DOHH2 (cell line): ENCODE measurements at regions not wholly inside any gene's neighbourhood (a gene's known extent, or its start where the extent isn't known, plus 50 kb on each side); places are given as distances from the start of the nearest gene placed in this dataset.

ENCODE experiments used
- H3F3A ChIP-seq: fragments of 200-600 bp; sonication (generic), shearing (Covaris generic); 2 replicates; pipeline ENCODE4 v1.6.0; 2016; ENCODE audit warnings: antibody characterized with exemption, mild to moderate bottlenecking; ENCODE audit not compliant: control insufficient read depth, insufficient read depth
- H3K27ac ChIP-seq: fragments of 200-600 bp; sonication (generic); 2 replicates; pipeline ENCODE4 v1.5.1; 2014; ENCODE audit warnings: low read depth, mild to moderate bottlenecking, low read length, moderate library complexity
- H3K27me3 ChIP-seq: fragments of 200-600 bp; sonication (generic); 2 replicates; pipeline ENCODE4 v1.6.1; 2014; ENCODE audit warnings: mild to moderate bottlenecking, low read length, mixed read lengths; ENCODE audit not compliant: control insufficient read depth
- H3K36me3 ChIP-seq: fragments of 200-600 bp; sonication (generic); 2 replicates; pipeline ENCODE4 v1.6.1; 2014; ENCODE audit warnings: mild to moderate bottlenecking, low read length, moderate library complexity, mixed read lengths; ENCODE audit not compliant: control insufficient read depth
- H3K4me1 ChIP-seq: fragments of 200-600 bp; sonication (generic); 2 replicates; pipeline ENCODE4 v1.6.1; 2014; ENCODE audit warnings: mild to moderate bottlenecking, low read length, mixed read lengths; ENCODE audit not compliant: control insufficient read depth
- H3K4me2 ChIP-seq: fragments of 200-600 bp; sonication (generic); 2 replicates; pipeline ENCODE4 v1.6.0; 2014; ENCODE audit warnings: mild to moderate bottlenecking, low read length, moderate library complexity
- H3K4me3 ChIP-seq: fragments of 200-600 bp; sonication (generic); 2 replicates; pipeline ENCODE4 v1.5.1; 2014; ENCODE audit warnings: mild to moderate bottlenecking, low read length, mixed read lengths
- H3K79me2 ChIP-seq: fragments of 200-600 bp; sonication (generic); 2 replicates; pipeline ENCODE4 v1.6.1; 2014; ENCODE audit warnings: mild to moderate bottlenecking, low read length, mixed read lengths; ENCODE audit not compliant: control insufficient read depth
- H3K9me2 ChIP-seq: fragments of 200-600 bp; sonication (generic); replicated peaks from 2 replicates; pipeline ENCODE4 v1.6.1; 2014; ENCODE audit warnings: mild to moderate bottlenecking, low read length, mixed read lengths; ENCODE audit not compliant: control insufficient read depth
- H3K9me3 ChIP-seq: fragments of 200-600 bp; sonication (generic); 2 replicates; pipeline ENCODE4 v1.6.1; 2014; ENCODE audit warnings: antibody characterized with exemption, low read length, mixed read lengths; ENCODE audit not compliant: control insufficient read depth, insufficient read depth
- H4K20me1 ChIP-seq: fragments of 200-600 bp; sonication (generic); 2 replicates; pipeline ENCODE4 v1.6.0; 2014; ENCODE audit warnings: low read depth, mild to moderate bottlenecking, antibody characterized with exemption, low read length, moderate library complexity; ENCODE audit not compliant: control insufficient read depth, insufficient read depth
- CTCF ChIP-seq: fragments of 200-600 bp; sonication (generic); IDR thresholded peaks from one replicate; pipeline ENCODE4 v1.5.1; 2014; ENCODE audit warnings: antibody characterized with exemption, mild to moderate bottlenecking, low read depth, low read length; ENCODE audit not compliant: poor library complexity, severe bottlenecking
- EZH2phosphoT487 ChIP-seq: fragments of 200-600 bp; sonication (generic); IDR thresholded peaks from 2 replicates; pipeline ENCODE4 v1.6.1; 2017; ENCODE audit warnings: borderline replicate concordance, mild to moderate bottlenecking, antibody characterized with exemption, low read length, moderate library complexity, mixed read lengths

- no peaks in the 10 kb centered on the region for H3K27me3 ChIP-seq
- no peaks in the 10 kb centered on the region for H3K79me2 ChIP-seq
- no peak overlapping the region for H3K4me3 ChIP-seq
- H3K9me3 ChIP-seq: no peaks in the 10 kb centered on the region
- H4K20me1 ChIP-seq: no peaks in the 10 kb centered on the region
- H3K9me2 ChIP-seq: no peaks in the 10 kb centered on the region
- no peak for TF ChIP-seq EZH2phosphoT487
- no peak for TF ChIP-seq CTCF
- H3F3A ChIP-seq: no peaks in the 10 kb centered on the region
- H3K4me1 ChIP-seq: no peaks in the 10 kb centered on the region
- no peak overlapping the region for H3K4me2 ChIP-seq
- no peak overlapping the region for H3K27ac ChIP-seq
- no peaks in the 10 kb centered on the region for H3K36me3 ChIP-seq
Observed at GRCh38 chr12:65647074-65647473, 177.2 kb upstream of the HMGA2 start.

- Histone ChIP-seq H3K4me3 (no peak overlapping the region), H3K4me1 (no peaks in the 10 kb centered on the region), H3K79me2 (no peaks in the 10 kb centered on the region), H3K9me2 (no peaks in the 10 kb centered on the region), H3K9me3 (no peaks in the 10 kb centered on the region), H3K36me3 (no peaks in the 10 kb centered on the region), H3K4me2 (no peak overlapping the region), H3F3A (no peaks in the 10 kb centered on the region), H3K27me3 (no peaks in the 10 kb centered on the region), H3K27ac (no peak overlapping the region), H4K20me1 (no peaks in the 10 kb centered on the region)
- TF ChIP-seq EZH2phosphoT487: no peak
- TF ChIP-seq CTCF: no peak
Observed at GRCh38 chr12:65648461-65648860, 175.8 kb upstream of the HMGA2 start.

GRCh38 chr12:65649126-65649525, 175.2 kb upstream of the HMGA2 start:
- no peaks in the 10 kb centered on the region for H3K4me1 ChIP-seq
- no peaks in the 10 kb centered on the region for H3K36me3 ChIP-seq
- no peaks in the 10 kb centered on the region for H3F3A ChIP-seq
- no peaks in the 10 kb centered on the region for H3K9me2 ChIP-seq
- no peak overlapping the region for H3K27ac ChIP-seq
- no peak for TF ChIP-seq CTCF
- TF ChIP-seq EZH2phosphoT487: no peak
- H3K4me2 ChIP-seq: no peak overlapping the region
- no peaks in the 10 kb centered on the region for H4K20me1 ChIP-seq
- no peaks in the 10 kb centered on the region for H3K9me3 ChIP-seq
- H3K27me3 ChIP-seq: no peaks in the 10 kb centered on the region
- no peak overlapping the region for H3K4me3 ChIP-seq
- H3K79me2 ChIP-seq: no peaks in the 10 kb centered on the region

GRCh38 chr12:65651060-65651459, 173.2 kb upstream of the HMGA2 start:
- no peaks in the 10 kb centered on the region for H3K4me1 ChIP-seq
- no peaks in the 10 kb centered on the region for H3K79me2 ChIP-seq
- no peaks in the 10 kb centered on the region for H3K27me3 ChIP-seq
- no peak overlapping the region for H3K4me2 ChIP-seq
- no peaks in the 10 kb centered on the region for H3K9me3 ChIP-seq
- no peaks in the 10 kb centered on the region for H3F3A ChIP-seq
- no peak overlapping the region for H3K4me3 ChIP-seq
- no peaks in the 10 kb centered on the region for H3K9me2 ChIP-seq
- TF ChIP-seq CTCF (no peak), EZH2phosphoT487 (no peak)
- no peak overlapping the region for H3K27ac ChIP-seq
- no peaks in the 10 kb centered on the region for H4K20me1 ChIP-seq
- no peaks in the 10 kb centered on the region for H3K36me3 ChIP-seq
